NT2/D1 (cell line): ENCODE measurements at regions not wholly inside any gene's neighbourhood (a gene's known extent, or its start where the extent isn't known, plus 50 kb on each side); places are given as distances from the start of the nearest gene placed in this dataset.

Source experiments
- SUZ12 ChIP-seq: IDR thresholded peaks from 2 replicates; pipeline ENCODE4 v1.6.1; 2011; ENCODE audit not compliant: insufficient read length, insufficient read depth; ENCODE audit errors: extremely low read depth
- YY1 ChIP-seq: IDR thresholded peaks from 2 replicates; pipeline ENCODE4 v1.6.1; 2011; ENCODE audit not compliant: insufficient read length, insufficient read depth
- ZNF274 ChIP-seq: IDR thresholded peaks from 2 replicates; pipeline ENCODE4 v1.6.1; 2011; ENCODE audit warnings: mild to moderate bottlenecking, low read depth, low read length

DNA sequence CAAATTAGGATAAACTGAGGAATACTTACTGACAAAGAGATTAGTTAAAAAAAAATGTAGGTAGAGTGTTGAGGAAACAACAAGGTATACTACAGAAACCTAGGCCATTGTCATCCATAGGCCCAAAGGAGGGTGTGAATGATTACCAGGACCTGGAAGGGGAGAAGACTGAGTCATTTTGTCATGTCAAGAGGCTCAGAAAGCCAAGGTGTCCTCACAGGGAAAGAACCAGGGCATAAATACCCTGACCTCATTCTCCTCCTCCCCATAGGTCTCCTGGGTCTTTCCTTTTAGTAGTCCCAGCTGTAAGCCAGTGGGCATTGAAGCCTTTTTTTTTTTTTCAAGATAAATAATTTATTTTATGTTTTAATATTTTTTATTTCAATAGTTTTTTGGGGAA, 582.1 kb upstream of the JAG1 start:
- no peak for TF ChIP-seq YY1
- no peak for TF ChIP-seq ZNF274
- TF ChIP-seq SUZ12: no peak
